ENCODE measurements at regions not wholly inside any gene's neighbourhood (a gene's known extent, or its start where the extent isn't known, plus 50 kb on each side); places are given as distances from the start of the nearest gene placed in this dataset.
"Not testable (repeated sequence)": the region's sequence is repeated elsewhere in the genome, so short reads cannot be mapped to it uniquely, and the experiment has no call there.

- TF ChIP-seq POLR2AphosphoS5 (IDR thresholded peaks at IDR 0.05; ENCODE audit: insufficient read depth in 1 of 2, low read depth in 1 of 2); CTCF (IDR thresholded peaks at IDR 0.05); POLR2A (IDR thresholded peaks at IDR 0.05): not testable (repeated sequence)
Measured at GRCh38 chr2:91536549-91537263, 2845.2 kb downstream of the RPIA start.
